GM19025 (cell line): ENCODE measurements at regions not wholly inside any gene's neighbourhood (a gene's known extent, or its start where the extent isn't known, plus 50 kb on each side); places are given as distances from the start of the nearest gene placed in this dataset.
"Not testable (repeated sequence)": the region's sequence is repeated elsewhere in the genome, so short reads cannot be mapped to it uniquely, and the experiment has no call there.

Experiments
- ATAC-seq: cut with Tn5 transposase; IDR thresholded peaks from one replicate; pipeline ENCODE4 v1.9.1; 2021; ENCODE audit warnings: mild to moderate bottlenecking, low read depth, moderate library complexity; ENCODE audit not compliant: unreplicated experiment

DNA sequence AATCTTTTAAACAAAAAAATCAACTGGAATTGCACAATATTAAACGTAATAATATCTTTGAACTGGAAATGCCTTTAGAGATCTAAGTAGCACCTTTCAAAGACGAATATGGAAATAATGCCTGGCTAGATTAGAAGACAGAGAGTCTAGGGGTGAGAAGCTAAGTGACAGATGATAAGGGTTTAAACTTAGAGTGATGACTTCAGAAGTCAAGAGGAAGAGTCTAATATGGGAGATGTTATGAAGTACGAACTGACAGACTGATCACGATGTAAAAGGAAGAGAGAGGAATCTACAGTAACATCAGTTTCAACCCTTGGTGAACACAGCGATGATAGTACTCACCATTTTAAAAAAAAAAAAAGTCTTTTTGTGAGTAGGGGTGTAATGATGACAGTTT lies 57.9 kb downstream of the HINT1 start:
- ATAC-seq: no peak

DNA sequence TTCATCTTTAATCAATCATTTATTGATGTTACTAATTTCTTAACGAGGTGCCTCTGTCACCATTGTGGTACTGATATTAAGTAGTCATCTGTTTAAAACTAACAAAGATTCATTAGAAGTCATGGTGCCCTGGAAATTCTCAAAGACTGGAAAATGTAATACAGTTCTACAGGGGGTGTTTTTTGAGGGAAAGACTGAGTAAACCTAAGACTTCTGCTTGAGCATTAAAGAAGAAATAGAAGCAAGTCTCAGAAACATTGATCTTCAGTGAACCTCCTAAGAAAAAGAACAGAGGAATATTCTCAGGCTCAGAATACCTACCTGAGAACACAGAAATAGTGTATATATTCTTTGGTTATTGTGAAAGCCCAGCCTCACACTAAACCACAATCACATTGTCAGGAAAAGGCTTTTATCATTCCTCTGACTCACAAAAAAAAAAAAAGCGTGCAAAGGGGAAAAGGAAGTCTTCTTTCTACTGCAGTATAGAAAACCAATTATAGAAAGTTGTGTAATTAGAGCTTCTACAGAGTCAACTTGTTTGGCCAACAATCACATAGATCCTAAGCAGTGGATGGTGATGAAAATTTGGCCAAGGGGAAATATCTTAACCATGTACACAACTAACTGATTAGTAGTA lies 60.8 kb downstream of the HINT1 start:
- no peak for ATAC-seq

DNA sequence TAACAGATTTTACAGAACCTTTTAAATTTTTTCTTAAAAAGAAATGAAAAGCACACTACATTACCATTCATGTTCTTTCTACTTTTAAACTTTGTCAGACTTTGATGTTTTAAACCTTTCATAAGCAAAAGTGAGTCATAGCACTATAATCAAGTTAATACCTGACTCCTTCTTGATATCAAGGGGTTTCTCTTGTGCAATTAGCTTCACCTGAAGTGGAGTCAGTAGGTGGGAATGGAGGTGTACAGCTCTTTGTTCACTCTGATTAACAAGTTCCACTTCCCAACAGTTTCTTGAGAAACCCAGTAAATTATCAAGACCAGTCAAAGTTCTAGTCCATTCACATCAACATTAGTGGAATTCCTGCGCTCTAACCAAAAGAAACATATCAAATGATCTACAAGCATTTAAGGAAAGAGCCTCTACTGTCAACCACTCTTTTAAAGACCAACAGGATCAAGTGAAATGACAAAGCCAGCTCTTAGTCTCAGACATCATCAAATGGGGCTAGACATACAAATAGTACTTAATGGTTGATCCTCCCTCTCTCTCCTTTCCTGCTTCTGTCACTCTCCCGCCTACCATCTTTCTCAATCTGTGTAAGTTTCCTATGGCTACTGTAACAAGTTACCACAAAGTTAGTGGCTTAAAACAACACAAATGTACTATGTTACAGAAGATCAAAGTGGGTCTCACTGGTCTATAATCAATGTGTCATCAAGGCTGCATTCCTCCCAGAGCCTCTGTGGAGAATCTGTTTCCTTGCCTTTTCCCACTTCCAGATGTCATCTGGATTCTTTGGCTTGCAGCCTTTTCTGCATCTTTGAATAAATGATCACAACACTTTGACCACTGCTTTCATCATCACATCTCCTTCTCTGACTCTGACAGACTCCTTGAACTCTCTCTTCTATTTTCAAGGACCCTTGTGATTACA lies 68.0 kb downstream of the HINT1 start:
- no peak for ATAC-seq

DNA sequence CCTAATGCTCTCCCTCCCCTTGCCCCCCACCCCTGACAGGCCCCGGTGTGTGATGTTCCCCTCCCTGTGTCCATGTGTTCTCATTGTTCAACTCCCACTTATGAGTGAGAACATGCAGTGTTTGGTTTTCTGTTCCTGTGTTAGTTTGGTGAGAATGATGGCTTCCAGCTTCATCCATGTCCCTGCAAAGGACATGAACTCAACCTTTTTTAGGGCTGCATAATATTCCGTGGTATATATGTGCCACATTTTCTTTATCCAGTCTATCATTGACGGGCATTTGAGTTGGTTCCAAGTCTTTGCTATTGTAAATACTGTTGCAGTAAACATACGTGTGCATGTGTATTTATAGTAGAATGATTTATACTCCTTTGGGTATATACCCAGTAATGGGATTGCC lies 69.5 kb downstream of the HINT1 start:
- ATAC-seq: not testable (repeated sequence)

DNA sequence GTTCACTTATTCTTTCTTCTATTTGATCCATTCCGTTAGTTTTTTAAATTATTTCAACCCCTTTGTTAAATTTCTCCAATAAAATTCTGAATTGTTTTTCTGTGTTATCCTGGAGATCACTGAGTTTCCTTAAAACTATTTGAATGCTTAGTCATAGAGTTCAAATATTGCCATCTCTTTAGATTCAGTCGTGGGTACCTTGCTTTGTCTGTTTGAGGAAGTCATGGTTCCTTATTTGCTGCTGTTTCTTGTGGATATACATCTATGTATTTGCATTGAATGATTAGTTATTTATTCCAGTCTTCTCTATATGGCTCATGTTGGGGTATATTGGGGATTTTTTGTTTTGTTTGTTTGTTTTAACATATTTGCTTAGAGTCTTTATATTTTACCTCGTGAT lies 80.6 kb downstream of the HINT1 start:
- ATAC-seq: no peak

DNA sequence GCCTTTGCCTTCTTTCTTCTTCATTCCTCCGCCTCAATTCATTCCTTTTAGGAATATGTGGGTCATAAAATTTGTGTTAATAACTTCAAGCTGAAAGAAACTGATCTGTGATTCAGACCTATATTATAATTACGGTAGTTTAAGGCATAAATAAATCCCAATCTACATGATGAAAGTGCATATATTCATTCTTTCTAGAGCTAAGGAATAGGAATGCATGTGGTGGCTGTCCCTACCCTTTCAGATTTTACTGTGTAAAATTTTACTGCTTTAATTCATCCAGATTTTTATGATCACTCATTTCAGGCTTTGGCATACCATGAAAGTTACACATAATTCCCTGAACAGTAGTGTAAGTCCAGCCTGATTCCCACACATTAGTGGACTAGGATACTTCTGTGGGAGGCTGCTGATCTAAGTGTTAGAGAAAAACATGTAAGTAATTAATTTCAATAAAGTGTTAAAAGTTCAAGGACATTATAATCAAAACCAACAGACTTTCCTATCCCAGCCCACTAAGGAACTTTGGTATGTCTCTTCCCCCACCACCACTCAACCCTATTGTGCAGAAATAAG lies 83.1 kb downstream of the HINT1 start:
- no peak for ATAC-seq

DNA sequence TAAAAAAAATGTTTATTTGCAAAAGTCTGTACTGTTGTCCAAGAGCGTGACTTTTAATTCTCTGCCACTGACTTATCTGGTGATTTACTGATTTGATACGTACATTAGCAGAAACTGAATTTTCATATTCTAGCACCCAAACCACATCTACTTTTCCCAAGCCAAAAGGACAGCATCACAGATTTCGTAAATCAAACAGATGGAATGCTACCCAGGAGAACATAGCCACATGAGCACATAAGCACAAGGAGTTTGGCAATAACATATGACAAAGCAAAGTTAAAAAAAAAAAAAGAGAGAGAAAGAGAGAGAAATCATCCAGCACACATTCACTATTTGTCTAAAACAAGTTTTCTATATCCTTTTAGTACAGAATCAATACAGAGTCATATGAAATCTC lies 83.7 kb downstream of the HINT1 start:
- no peak for ATAC-seq

DNA sequence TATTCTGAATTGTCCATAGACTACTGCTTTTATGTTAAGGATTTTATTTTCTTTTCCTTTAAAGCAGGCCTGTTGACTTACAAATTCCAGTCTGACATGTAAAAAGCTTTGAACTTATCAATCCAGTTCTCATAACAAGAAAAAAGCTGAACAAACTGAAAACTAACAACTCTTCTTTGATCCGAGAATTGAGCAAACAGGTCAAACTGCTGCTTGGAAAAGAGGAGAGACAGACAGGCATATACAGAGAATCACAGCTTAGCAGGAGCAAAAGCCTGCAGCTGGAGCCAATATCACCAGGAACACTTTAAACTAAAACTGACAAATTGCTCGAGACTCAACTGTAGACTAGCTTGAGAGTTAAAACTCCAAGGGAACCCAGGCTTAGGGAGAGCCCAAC lies 85.8 kb downstream of the HINT1 start:
- no peak for ATAC-seq

DNA sequence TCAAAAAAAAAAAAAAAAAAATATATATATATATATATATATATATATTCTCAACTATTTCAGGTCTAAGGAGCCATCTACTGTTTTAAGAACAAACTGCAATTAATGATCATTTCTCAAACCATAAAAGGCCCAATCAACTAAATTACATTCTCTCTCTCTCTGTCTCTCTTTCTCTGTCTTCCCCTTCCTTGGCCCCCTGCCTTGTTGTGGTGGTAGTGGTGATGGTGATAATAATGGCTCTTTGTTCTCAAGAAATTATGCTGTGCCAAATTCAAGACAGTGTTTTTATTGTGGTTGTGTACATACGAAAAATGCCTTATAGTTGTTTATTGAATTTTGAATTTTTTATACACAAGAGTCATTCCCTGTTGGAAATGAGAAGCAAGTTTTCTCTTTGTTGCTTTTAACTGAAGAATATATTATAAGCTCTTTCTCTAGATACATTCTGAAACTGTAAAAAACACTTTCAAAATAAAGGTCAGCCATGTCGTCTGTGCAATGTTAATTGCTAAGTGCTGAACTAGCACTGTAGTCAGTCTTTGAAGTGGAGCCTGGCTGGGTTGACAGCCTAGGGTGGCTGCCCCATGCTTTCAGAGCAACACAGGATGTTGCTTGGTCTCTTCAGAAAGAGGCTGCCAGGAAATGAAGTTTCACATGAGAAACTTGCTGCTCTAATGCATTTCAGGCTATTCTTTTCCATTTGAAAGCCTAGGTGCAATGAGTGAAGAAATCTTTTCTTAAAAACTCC lies 96.0 kb downstream of the HINT1 start:
- ATAC-seq: peak; percentile 84

DNA sequence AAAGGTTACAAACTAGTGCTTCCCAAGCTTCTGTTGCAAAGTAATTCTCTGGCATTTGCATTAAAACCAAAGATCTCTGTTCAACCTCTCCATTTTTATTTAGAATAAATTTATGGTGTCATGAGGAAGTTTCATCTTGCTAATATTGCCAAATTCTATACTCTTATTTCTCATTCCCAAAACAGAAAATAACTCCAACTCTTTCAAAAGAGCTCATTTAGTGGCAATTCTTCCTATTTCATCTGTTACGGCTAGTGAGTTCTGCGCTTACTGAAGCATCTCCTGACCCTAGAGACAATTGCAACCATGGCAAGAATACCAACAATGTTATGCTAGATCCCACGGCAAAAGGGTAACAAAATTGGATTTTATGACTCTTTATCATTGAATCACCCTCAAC lies 97.0 kb downstream of the HINT1 start:
- no peak for ATAC-seq

DNA sequence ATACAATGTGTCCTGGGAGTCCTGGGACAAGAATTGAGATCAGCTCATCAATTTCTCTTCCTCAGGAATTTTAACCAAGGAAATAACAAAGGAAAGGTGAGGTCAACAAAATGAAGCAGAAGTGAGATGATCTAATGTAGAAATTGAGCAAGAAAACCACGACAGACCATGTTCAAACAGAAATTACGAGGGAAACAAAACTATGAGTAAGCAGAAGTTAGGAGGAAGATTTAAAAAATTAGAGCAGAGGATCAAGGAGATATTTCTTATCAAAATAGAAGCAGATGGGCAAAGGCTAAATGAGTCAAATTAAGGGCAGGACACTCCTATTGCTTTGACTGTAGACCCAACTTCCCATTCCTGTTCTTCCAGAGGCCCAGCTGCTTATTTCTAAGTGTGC lies 97.4 kb downstream of the HINT1 start:
- ATAC-seq: no peak

DNA sequence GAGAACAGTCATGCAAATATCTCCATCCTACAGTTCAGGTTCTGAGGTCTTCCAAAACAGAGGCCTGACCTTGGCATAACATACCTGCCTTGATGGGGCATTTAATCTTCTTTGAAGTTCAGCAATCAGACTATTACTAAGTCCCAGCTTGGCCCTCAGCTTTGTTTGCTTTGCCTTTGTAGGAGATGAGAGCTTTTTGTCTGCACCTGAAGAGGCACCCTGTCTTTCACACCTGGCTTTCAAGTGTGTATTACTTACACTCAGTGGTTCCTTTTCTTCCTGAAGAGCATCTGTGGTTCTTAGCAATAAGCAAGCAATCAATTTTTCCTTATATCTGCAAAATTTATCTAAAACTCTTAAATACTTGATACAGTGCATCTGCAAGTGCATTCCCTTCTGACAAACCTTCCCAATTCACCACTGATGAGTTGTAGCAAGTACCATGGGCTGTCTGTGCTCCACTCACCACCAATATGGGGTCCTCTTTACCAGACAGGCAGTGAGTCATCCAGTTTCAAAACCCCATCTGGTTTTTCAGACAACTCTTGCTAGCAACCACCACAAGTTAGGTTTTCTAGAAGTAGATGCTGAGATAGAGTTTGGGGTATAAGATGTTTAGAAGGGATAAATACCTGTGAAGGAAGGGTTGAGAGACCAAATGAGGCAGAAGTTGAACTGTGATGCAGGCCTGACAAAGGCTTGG lies 100.2 kb downstream of the HINT1 start:
- no peak for ATAC-seq

DNA sequence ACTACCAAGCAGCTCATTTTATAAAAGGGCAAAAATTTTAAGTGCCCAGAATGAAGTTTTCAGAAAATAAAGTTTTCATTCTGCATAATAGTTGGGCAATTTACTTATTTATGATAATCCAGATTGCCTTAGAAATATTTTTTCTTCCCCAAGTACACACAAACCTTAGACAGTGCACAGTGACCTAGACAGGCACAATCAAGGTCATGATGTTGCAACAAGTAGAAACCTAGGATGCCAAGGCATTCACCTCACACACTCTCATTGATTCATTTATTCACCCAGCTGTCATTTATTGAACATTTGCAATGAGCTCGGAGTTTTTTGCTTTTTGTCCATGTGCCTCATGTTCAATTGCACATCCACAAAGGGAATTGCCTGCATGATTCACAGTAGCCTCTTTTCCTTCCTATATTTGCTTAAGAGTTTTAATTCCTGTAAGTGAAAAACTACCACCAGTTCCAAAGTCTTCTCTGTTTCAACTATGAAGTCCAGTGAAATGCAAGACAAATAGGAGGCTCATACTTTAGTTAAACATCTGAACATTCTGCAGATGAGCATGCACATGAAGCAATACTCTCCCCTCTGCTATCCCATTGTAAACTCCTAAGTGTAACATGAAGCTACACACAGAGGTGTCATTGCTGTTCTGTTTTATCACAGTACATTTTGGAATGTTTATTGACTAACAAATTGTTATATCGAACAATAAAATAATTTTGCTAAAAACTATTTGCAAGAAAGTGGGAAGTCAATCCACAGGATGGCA lies 122.9 kb downstream of the HINT1 start:
- ATAC-seq: no peak

DNA sequence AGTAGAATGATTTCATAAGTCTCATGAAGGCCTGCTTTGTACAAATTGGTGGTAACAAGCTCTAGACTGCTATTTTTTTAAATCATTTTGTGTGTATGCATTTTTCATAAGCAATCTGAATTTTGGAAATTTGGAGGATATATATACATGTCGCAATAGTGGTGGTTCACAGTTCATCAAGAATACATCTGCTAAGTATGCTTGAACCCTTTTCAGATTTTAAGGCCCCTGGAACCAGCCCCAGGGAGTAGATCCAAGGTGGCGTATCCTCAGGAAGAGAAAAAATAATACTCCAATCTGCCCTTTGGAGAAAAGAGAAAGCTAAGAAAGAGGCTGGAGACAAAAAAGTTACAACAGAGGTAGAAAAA lies 141.6 kb downstream of the HINT1 start:
- no peak for ATAC-seq

DNA sequence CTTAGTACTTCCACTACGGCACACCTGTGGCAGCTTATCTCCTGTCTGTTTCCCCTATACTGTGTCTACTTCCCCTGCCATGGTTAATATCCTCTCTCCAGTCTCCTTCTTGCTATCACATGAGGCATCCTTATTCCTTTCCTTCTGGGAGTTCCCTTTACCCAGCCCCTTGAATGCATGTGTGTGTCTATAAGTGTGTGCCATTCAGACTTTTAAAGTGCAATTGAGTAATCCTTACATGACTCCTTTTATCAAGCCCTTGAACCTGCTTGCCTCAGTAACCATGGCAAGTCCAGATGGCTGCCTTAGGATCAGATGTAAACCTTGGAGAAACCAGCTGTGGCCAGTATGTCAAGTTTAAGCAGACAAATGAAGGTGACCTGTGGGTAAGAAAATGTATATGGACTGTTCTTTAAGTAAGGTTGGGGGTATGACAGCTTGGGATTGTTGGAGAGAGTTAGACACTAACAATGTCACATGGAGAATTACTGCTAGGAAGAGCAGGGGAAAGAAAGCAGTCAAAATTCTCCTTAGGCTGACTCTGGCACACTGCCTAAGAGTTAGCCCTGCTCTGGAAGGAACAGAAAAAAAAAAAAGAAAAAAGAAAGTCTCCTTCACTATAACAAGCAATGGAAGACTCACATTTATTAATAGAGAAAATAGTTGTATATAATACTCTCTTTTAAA lies 142.1 kb downstream of the HINT1 start:
- no peak for ATAC-seq

DNA sequence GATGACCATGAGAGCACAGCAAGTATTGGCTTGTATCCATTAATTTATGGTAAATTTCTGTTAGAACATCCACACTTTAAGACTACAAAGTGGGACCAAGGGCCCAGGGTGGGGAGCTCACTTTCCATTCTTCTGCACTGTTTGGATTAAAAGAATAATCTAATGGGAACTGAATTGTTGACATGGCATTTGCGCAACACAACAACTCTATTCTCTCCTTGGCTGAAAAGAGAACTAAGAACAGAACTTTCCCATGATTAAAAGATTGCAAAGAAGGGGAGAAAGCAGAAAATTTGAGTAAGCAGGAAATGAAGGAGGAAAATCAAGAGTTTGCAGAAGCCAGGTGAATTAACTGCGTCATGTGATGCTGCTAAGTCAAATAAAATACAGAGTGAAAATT lies 143.4 kb downstream of the HINT1 start:
- ATAC-seq: no peak

DNA sequence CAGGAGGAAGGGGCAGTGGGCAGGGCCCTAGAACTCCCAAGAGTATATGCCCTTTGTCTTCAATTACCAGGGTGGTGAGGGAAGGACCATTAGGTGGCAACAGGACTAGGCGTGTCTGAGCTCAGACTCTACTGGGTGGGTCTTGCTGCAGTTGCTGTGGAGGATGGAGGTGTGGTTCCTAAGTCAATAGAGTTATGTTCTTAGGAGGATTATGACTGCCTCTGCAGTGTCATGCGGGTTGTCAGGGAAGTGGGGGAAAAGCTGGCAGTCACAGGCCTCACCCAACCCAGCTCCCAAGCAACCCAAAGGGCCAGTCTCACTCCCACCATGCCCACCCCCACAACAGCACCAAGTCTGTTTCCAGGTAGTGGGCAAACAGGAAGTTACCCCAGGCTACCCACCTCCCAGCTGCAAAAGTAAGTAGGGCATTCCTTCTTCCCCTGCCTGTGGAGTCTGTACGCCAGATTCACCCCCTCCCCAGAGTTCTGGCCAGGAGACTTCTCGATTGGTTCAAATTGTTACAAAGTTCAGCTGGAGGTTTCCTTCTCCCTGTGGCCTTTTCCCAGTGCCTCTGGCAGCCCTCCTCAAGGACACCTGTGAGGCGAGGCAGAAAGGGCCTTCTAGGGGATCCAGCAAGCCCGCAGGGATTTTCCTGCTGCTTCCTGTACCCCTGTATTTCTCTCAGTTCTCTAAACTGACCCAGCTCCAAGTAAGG lies 145.3 kb downstream of the HINT1 start:
- no peak for ATAC-seq

DNA sequence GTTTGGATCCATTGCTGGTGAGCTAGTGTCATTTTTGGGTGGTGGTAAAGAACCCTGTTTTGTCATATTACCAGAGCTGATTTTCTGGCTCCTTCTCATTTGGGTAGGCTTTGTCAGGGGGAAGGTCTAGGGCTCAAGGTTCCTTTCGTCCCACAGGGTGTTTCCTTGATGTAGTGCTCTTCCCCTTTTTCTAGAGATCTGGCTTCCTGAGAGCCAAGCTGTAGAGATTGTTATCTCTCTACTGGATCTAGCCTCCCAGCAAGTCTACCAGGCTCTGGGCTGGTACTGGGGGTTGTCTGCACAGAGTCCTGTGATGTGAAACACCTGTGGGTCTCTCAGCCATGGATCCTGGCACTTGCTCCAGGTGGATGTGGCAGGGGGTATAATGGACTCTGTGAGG lies 145.9 kb downstream of the HINT1 start:
- no peak for ATAC-seq

DNA sequence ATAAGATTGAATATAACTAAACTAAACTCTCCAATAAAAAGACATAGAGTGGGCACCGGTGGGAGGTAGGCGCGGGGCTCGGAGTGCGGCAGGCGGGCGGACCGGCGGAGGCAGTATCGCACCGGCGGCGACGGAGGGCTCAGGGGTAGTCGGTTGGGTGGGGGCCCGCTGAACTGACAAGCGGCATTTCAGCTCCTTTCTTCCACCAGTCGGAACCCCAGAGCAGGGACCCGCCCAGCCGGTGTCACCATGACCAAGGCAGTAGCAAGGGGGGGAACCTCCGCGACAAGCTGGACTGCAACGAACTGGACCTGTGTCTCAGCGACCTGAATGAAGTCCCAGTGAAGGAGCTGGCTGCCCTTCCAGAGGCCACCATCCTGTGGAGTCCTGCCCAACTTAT lies 156.7 kb downstream of the HINT1 start:
- no peak for ATAC-seq
